Left lung (tissue), 4 donors: ENCODE measurements at regions not wholly inside any gene's neighbourhood (a gene's known extent, or its start where the extent isn't known, plus 50 kb on each side); places are given as distances from the start of the nearest gene placed in this dataset.
"Not testable (repeated sequence)": the region's sequence is repeated elsewhere in the genome, so short reads cannot be mapped to it uniquely, and the experiment has no call there.

Experiments used
- ATAC-seq: fragments of 200-7000 bp; cut with Tn5 transposase; one replicate; pipeline ENCODE4 v1.9.1; 2020; ENCODE audit warnings: moderate library complexity
- DNase-seq, 4 donors: peaks; one replicate each; pipeline ENCODE4 v3.0.0-alpha.2; 2013 to 2020
- H3K27ac ChIP-seq, 2 donors: fragments of 200-600 bp; sonication (generic) in 1 of 2; one replicate each; pipeline versions ENCODE4 v1.5.0 to v1.8.0; 2020 to 2021
- H3K27me3 ChIP-seq, 2 donors: fragments of 200-600 bp; sonication (generic) in 1 of 2; one replicate each; pipeline versions ENCODE4 v1.5.0 to v1.8.0; 2020 to 2021
- H3K36me3 ChIP-seq, 2 donors: fragments of 200-600 bp; sonication (generic) in 1 of 2; one replicate each; pipeline versions ENCODE4 v1.5.0 to v1.8.0; 2020 to 2021
- H3K4me1 ChIP-seq, 2 donors: fragments of 200-600 bp; one replicate each; pipeline ENCODE4 v1.8.0; 2021
- H3K4me3 ChIP-seq, 2 donors: fragments of 200-600 bp; sonication (generic) in 1 of 2; one replicate each; pipeline versions ENCODE4 v1.5.0 to v1.8.0; 2020 to 2021; ENCODE audit warnings: mild to moderate bottlenecking in 1 of 2
- H3K9me3 ChIP-seq, 2 donors: fragments of 200-600 bp; sonication (generic) in 1 of 2; one replicate each; pipeline versions ENCODE4 v1.5.0 to v1.8.0; 2020 to 2021
- CTCF ChIP-seq, 2 donors: fragments of 200-600 bp; sonication (generic) in 1 of 2; IDR thresholded peaks; one replicate each; pipeline versions ENCODE4 v1.5.0 to v1.8.0; 2021; ENCODE audit warnings: antibody characterized with exemption in 2 of 2
- intact Hi-C, 2 donors: fragments of 100-400 bp; cut with DNase I; formaldehyde crosslinking; loops; one replicate each; pipeline versions ENCODE4 v1.11.2 to v1.14.2; 2022
- donor health status: DM: no; HTN: yes; CAD: no.
- donor health status: DM: no; HTN: no; CAD: no.

DNA sequence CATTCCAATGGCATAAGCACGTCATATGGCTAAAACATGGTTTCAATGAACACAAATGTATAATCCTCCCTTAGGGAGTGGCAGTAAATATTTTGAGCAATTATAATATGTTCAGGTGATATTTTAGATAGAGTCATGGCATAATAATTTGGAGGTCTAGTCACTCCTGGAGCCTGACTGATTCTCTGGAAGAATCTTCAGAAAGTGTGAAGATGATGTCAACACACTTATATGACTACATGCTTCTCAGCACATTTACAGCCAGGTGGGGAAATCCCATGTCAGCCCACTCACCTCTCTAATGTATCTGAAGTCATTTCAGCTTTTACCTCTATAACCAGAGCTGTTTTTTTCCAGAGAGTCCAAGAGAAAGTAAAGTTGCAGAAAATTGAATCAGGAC is 474.8 kb downstream of the SHISA9 start:
- DNase-seq: no peak
- no peaks in the 10 kb centered on the region for H3K4me1 ChIP-seq
- ATAC-seq: no peak
- no peak overlapping the region for H3K4me3 ChIP-seq
- no peak overlapping the region for H3K27ac ChIP-seq
- intact Hi-C loops: no loop called here
- H3K9me3 ChIP-seq: peaks cover 0 to 22% of the 10 kb centered on the region in 2 donors
- TF ChIP-seq CTCF (IDR thresholded peaks at IDR 0.05): no peak
- H3K36me3 ChIP-seq: no peaks in the 10 kb centered on the region
- H3K27me3 ChIP-seq: no peaks in the 10 kb centered on the region

DNA sequence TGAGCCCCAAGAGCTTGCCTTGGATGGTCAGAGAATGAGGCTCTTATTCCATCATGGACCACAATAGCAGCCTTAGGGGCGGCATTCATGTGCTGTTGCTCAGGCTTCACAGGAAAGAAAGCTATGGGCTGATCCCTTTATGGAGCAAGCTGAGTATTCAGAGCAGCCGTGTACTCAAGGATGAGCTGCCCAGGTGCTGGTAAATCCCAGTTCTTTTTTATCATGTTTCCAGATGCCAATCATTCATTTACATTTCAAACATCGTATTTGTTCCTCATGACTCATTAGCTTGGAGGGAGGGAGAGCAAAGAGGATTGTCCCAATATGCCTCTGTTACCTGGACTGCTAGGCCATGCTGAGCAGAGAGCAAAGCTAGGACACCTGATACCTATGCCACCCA is 475.7 kb downstream of the SHISA9 start:
- H3K4me3 ChIP-seq: no peak overlapping the region
- no peak for TF ChIP-seq CTCF (IDR thresholded peaks at IDR 0.05)
- no peaks in the 10 kb centered on the region for H3K4me1 ChIP-seq
- H3K36me3 ChIP-seq: no peaks in the 10 kb centered on the region
- H3K27me3 ChIP-seq: no peaks in the 10 kb centered on the region
- DNase-seq: no peak
- peaks cover 0 to 28% of the 10 kb centered on the region in 2 donors for H3K9me3 ChIP-seq
- no peak for ATAC-seq
- intact Hi-C loops: no loop called here
- H3K27ac ChIP-seq: no peak overlapping the region

- no peak for TF ChIP-seq CTCF (IDR thresholded peaks at IDR 0.05)
- no peak for ATAC-seq
- no peak overlapping the region for H3K4me3 ChIP-seq
- H3K4me1 ChIP-seq: no peaks in the 10 kb centered on the region
- no peaks in the 10 kb centered on the region for H3K36me3 ChIP-seq
- intact Hi-C loops: no loop called here
- peaks cover 0 to 35% of the 10 kb centered on the region in 2 donors for H3K9me3 ChIP-seq
- DNase-seq: no peak
- no peaks in the 10 kb centered on the region for H3K27me3 ChIP-seq
- H3K27ac ChIP-seq: no peak overlapping the region
Measured at GRCh38 chr16:13378151-13378550, 476.8 kb downstream of the SHISA9 start.

DNA sequence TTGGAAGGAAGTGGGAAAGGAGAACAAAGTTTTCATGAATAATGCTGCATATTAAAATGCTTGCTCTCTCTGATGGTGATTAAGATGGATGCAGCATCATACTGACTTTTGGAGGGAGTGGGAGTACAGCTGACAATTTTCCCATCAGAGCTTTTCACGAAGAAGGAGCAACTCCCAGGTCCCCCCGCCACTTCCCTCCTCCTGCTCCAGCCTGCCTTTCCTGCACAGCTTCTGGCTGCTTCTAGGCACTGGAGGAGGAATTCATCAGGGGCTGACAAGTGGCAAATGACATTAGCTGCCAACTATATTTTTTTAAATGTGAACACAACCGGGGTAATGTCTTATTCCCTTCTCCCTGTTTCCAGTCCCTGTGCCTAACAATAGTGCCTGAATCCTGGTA is 477.9 kb downstream of the SHISA9 start:
- Histone ChIP-seq H3K36me3 (no peaks in the 10 kb centered on the region), H3K4me1 (no peaks in the 10 kb centered on the region), H3K27ac (no peak overlapping the region), H3K27me3 (no peaks in the 10 kb centered on the region), H3K4me3 (no peak overlapping the region), H3K9me3 (peaks cover 0 to 35% of the 10 kb centered on the region in 2 donors)
- intact Hi-C loops: no loop called here
- DNase-seq (no peak), ATAC-seq (no peak)
- no peak for TF ChIP-seq CTCF (IDR thresholded peaks at IDR 0.05)

DNA sequence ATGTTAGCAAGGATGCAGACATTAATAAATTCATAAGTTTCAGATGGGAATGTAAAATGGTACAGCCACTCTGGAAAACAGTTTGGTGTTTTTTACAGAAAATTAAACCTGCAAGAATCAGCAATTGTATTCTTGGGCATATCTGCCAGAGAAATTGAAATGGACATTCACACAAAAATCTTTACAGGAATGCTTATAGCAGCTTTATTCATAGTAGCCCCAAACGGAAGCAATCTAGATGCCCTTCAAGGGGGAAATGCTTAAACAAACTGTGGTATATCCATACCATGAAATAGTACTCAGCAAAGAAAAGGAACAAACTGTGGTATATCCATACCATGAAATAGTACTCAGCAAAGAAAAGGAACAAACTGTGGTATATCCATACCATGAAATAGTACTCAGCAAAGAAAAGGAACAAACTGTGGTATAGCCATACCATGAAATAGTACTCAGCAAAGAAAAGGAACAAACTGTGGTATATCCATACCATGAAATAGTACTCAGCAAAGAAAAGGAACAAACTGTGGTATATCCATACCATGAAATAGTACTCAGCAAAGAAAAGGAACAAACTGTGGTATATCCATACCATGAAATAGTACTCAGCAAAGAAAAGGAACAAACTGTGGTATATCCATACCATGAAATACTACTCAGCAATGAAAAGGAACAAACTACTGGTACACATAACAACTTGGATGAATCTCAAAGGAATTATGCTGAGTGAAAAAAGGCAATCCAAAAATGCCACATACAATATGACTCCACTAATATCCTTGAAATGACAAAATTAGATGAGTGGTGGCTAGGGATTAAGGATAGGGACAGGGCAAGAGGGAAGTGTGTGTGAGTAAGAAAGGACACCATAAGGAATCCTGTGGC is 484.0 kb downstream of the SHISA9 start:
- ATAC-seq, H3K27ac ChIP-seq, intact Hi-C loops, DNase-seq, H3K4me3 ChIP-seq, H3K27me3 ChIP-seq, H3K36me3 ChIP-seq, H3K4me1 ChIP-seq: not testable (repeated sequence)
- H3K9me3 ChIP-seq: peaks cover 0 to 47% of the 10 kb centered on the region in 2 donors
